Subcutaneous abdominal adipose tissue (tissue), 5 donors: ENCODE measurements at regions not wholly inside any gene's neighbourhood (a gene's known extent, or its start where the extent isn't known, plus 50 kb on each side); places are given as distances from the start of the nearest gene placed in this dataset.
A peak's percentile ranks its signal among the peaks of the same experiment; 100 is the strongest.
"Not testable (repeated sequence)": the region's sequence is repeated elsewhere in the genome, so short reads cannot be mapped to it uniquely, and the experiment has no call there.

Experiments
- H3K27ac ChIP-seq: one replicate; pipeline ENCODE4 v1.7.0; 2013; ENCODE audit warnings: low read depth, mild to moderate bottlenecking, inconsistent platforms, low read length, moderate library complexity
- H3K27me3 ChIP-seq, 5 donors: one replicate each; pipeline ENCODE4 v1.7.0; 2013; ENCODE audit warnings: low read length in 5 of 5, inconsistent platforms in 1 of 5; ENCODE audit not compliant: control insufficient read depth in 5 of 5, insufficient read depth in 4 of 5
- H3K36me3 ChIP-seq, 5 donors: one replicate each; pipeline ENCODE4 v1.7.0; 2013; ENCODE audit warnings: low read length in 5 of 5; ENCODE audit not compliant: control insufficient read depth in 5 of 5, insufficient read depth in 5 of 5
- H3K4me1 ChIP-seq, 5 donors: one replicate each; pipeline ENCODE4 v1.7.0; 2013; ENCODE audit warnings: low read length in 5 of 5, mild to moderate bottlenecking in 3 of 5, moderate library complexity in 1 of 5; ENCODE audit not compliant: control insufficient read depth in 5 of 5, insufficient read depth in 5 of 5
- H3K4me3 ChIP-seq, 5 donors: one replicate each; pipeline ENCODE4 v1.7.0; 2013; ENCODE audit warnings: low read length in 5 of 5, low read depth in 1 of 5
- H3K9ac ChIP-seq, 5 donors: one replicate each; pipeline ENCODE4 v1.7.0; 2013; ENCODE audit warnings: low read length in 5 of 5, mild to moderate bottlenecking in 4 of 5, moderate library complexity in 3 of 5
- H3K9me3 ChIP-seq, 5 donors: one replicate each; pipeline ENCODE4 v1.7.0; 2013; ENCODE audit warnings: low read length in 5 of 5; ENCODE audit not compliant: control insufficient read depth in 5 of 5
- donor health status: healthy.
- donor health status: healthy.
- donor health status: healthy.
- donor health status: healthy.
- donor health status: healthy.

GRCh38 chr6:44738601-44739146 lies 351.2 kb downstream of the CDC5L start:
- H3K4me1 ChIP-seq, result peaks cover 8 to 39% (median 27%) of the 10 kb centered on the region in 5 donors
- H3K9me3 ChIP-seq, result no peaks in the 10 kb centered on the region
- no peaks in the 10 kb centered on the region for H3K27me3 ChIP-seq
- peak overlapping the region in 1 of 5 donors; percentile 16 for H3K4me3 ChIP-seq
- H3K9ac ChIP-seq, result peak overlapping the region; percentile 25 to 78 (median 56)
- peak overlapping the region; percentile 98 for H3K27ac ChIP-seq
- no peaks in the 10 kb centered on the region for H3K36me3 ChIP-seq

GRCh38 chr6:44739181-44739580 lies 351.7 kb downstream of the CDC5L start:
- H3K4me3 ChIP-seq, result peak overlapping the region in 1 of 5 donors; percentile 16
- no peaks in the 10 kb centered on the region for H3K27me3 ChIP-seq
- peaks cover 8 to 34% (median 22%) of the 10 kb centered on the region in 5 donors for H3K4me1 ChIP-seq
- H3K27ac ChIP-seq, result peak overlapping the region; percentile 98
- no peaks in the 10 kb centered on the region for H3K9me3 ChIP-seq
- no peaks in the 10 kb centered on the region for H3K36me3 ChIP-seq
- peak overlapping the region in 3 of 5 donors; percentile 56 to 78 (median 64) for H3K9ac ChIP-seq

GRCh38 chr6:44740566-44741120 lies 353.1 kb downstream of the CDC5L start:
- H3K4me3 ChIP-seq, result no peak overlapping the region
- no peak overlapping the region for H3K27ac ChIP-seq
- H3K9ac ChIP-seq, result no peak overlapping the region
- H3K36me3 ChIP-seq, result no peaks in the 10 kb centered on the region
- H3K4me1 ChIP-seq, result peaks cover 8 to 34% (median 20%) of the 10 kb centered on the region in 5 donors
- H3K27me3 ChIP-seq, result no peaks in the 10 kb centered on the region
- peaks cover 0 to 3% (median 0%) of the 10 kb centered on the region in 5 donors for H3K9me3 ChIP-seq

DNA sequence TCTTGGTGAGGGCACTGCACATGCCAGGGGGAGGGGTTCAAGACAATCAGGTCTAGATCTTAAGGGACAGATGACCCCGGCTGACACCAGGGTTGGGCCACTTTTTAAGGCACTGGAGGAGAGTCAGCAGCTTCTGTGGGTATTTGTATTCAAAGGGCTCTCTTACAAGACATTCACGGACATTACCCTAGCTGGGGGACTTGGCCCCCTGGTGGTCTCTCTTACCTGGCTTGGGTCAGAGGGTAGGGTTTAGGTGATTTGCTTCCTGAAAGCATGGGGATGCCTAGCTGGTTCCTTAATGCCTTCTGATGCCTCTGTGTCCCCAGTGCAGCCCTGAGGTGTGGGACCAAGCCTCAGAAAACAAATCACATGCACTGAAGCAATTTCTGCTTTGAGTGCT lies 354.7 kb downstream of the CDC5L start:
- Histone ChIP-seq H3K27me3 (no peaks in the 10 kb centered on the region), H3K4me3 (no peak overlapping the region), H3K9ac (no peak overlapping the region), H3K4me1 (peaks cover 8 to 34% (median 20%) of the 10 kb centered on the region in 5 donors), H3K27ac (no peak overlapping the region), H3K36me3 (no peaks in the 10 kb centered on the region), H3K9me3 (peaks cover 0 to 5% (median 0%) of the 10 kb centered on the region in 5 donors)

GRCh38 chr6:44742828-44743372 lies 355.4 kb downstream of the CDC5L start:
- Histone ChIP-seq H3K27ac (no peak overlapping the region), H3K4me3 (no peak overlapping the region), H3K27me3 (no peaks in the 10 kb centered on the region)

GRCh38 chr6:44760116-44760515 lies 372.6 kb downstream of the CDC5L start:
- not testable (repeated sequence) for H3K9ac ChIP-seq, H3K27ac ChIP-seq, H3K27me3 ChIP-seq, H3K4me1 ChIP-seq, H3K4me3 ChIP-seq, H3K36me3 ChIP-seq
- H3K9me3 ChIP-seq, result peaks cover 6 to 20% (median 16%) of the 10 kb centered on the region in 5 donors

More at GRCh38 chr6:44742828-44743372, 355.4 kb downstream of the CDC5L start:
- H3K36me3 ChIP-seq, result no peaks in the 10 kb centered on the region
- H3K9ac ChIP-seq, result no peak overlapping the region
- peaks cover 0 to 5% (median 0%) of the 10 kb centered on the region in 5 donors for H3K9me3 ChIP-seq
- H3K4me1 ChIP-seq, result peaks cover 5 to 29% (median 15%) of the 10 kb centered on the region in 5 donors

DNA sequence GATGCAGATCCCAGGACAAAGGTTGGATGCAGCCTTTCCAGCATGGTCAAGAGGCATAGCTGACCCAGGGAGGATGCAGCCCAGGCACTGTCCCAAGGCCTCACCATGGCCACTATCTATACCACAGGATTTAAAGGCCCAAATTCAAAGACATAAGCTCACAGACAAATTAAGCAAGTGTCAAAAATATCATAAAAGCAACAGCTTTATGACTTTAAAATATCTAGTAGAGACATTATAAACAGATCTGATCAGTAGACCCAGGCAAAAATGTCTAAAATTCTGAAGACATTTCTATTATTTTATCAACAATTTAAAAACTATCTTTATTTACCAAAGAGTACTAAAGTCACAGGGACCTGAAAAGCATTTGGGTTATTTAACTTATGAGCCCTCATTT lies 373.5 kb downstream of the CDC5L start:
- H3K27ac ChIP-seq, result no peak overlapping the region
- no peaks in the 10 kb centered on the region for H3K36me3 ChIP-seq
- no peak overlapping the region for H3K4me3 ChIP-seq
- H3K9ac ChIP-seq, result no peak overlapping the region
- no peaks in the 10 kb centered on the region for H3K27me3 ChIP-seq
- H3K4me1 ChIP-seq, result no peaks in the 10 kb centered on the region
- peaks cover 6 to 20% (median 16%) of the 10 kb centered on the region in 5 donors for H3K9me3 ChIP-seq

GRCh38 chr6:44762496-44762895 lies 375.0 kb downstream of the CDC5L start:
- H3K27me3 ChIP-seq, result no peaks in the 10 kb centered on the region
- H3K9ac ChIP-seq, result no peak overlapping the region
- H3K4me1 ChIP-seq, result no peaks in the 10 kb centered on the region
- peaks cover 6 to 20% (median 16%) of the 10 kb centered on the region in 5 donors for H3K9me3 ChIP-seq
- H3K36me3 ChIP-seq, result no peaks in the 10 kb centered on the region
- H3K27ac ChIP-seq, result no peak overlapping the region
- H3K4me3 ChIP-seq, result no peak overlapping the region

DNA sequence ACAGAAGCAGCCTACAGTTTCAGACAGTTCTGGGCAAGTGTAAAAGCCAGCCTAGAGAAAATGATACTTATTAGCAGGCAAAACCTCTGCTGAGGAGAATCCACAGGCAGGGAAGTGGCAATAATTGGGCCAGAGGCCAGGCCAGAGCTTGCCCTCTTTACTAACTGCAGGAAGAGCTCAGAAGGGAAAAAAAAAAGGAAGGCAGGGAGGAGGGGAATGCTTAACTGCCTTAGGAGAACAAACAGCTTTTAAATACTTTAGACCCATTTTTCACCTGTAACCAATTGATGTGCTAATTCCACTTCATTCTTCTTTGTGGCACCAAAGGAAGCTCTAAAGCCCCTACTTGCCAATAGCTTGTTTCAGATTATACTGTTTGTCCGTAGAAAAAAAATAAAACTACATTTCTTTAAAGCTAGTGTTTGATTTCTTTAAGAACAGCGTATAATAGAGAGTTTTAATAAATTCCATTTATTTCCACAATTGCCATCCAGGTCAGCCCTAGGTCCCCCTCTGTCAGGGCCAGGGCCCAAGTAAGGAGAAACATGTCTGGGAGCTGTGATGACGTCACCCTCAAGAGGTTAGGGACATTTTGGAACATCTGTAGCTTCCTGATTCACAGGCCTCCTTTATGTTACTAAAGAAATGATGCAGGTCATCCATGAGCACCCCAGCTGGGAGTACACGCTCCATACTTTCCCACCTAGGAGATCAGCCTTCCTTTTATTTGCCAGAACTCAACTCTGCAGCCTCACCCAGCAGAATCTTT lies 384.3 kb downstream of the CDC5L start:
- no peaks in the 10 kb centered on the region for H3K27me3 ChIP-seq
- H3K4me1 ChIP-seq, result peaks cover 0 to 12% (median 3%) of the 10 kb centered on the region in 5 donors
- H3K4me3 ChIP-seq, result no peak overlapping the region
- no peaks in the 10 kb centered on the region for H3K36me3 ChIP-seq
- H3K27ac ChIP-seq, result no peak overlapping the region
- H3K9ac ChIP-seq, result no peak overlapping the region
- H3K9me3 ChIP-seq, result no peaks in the 10 kb centered on the region

- peaks cover 0 to 12% (median 3%) of the 10 kb centered on the region in 5 donors for H3K4me1 ChIP-seq
- H3K9me3 ChIP-seq, result no peaks in the 10 kb centered on the region
- H3K9ac ChIP-seq, result no peak overlapping the region
- H3K27me3 ChIP-seq, result no peaks in the 10 kb centered on the region
- H3K36me3 ChIP-seq, result no peaks in the 10 kb centered on the region
- no peak overlapping the region for H3K27ac ChIP-seq
- no peak overlapping the region for H3K4me3 ChIP-seq
Observed at GRCh38 chr6:44772838-44773237, 385.3 kb downstream of the CDC5L start.
